Lower leg skin (tissue), 3 donors: ENCODE measurements at regions not wholly inside any gene's neighbourhood (a gene's known extent, or its start where the extent isn't known, plus 50 kb on each side); places are given as distances from the start of the nearest gene placed in this dataset.

Experiments used
- CTCF ChIP-seq, 3 donors: fragments of 450-650 bp; IDR thresholded peaks; one replicate each; pipeline ENCODE4 v1.5.1; 2016; ENCODE audit warnings: antibody characterized with exemption in 3 of 3, mild to moderate bottlenecking in 3 of 3, moderate library complexity in 2 of 3
- POLR2A ChIP-seq, 2 donors: fragments of 450-650 bp; IDR thresholded peaks; one replicate each; pipeline ENCODE4 v1.6.1; 2016 to 2017; ENCODE audit warnings: antibody characterized with exemption in 2 of 2, mild to moderate bottlenecking in 1 of 2, moderate library complexity in 1 of 2

GRCh38 chr21:15252431-15252830 is 187.6 kb upstream of the NRIP1 start:
- TF ChIP-seq POLR2A (IDR thresholded peaks at IDR 0.05) (no peak), CTCF (IDR thresholded peaks at IDR 0.05) (no peak)
